ENCODE measurements at regions not wholly inside any gene's neighbourhood (a gene's known extent, or its start where the extent isn't known, plus 50 kb on each side); places are given as distances from the start of the nearest gene placed in this dataset.

GRCh38 chr2:163265562-163265961 is 427.0 kb upstream of the KCNH7 start:
- Histone ChIP-seq H3K4me3 (ENCODE audit: low read depth, low read length) (no peak overlapping the region), H3K9me3 (ENCODE audit: severe bottlenecking) (no peaks in the 10 kb centered on the region), H3K27ac (no peak overlapping the region), H3K36me3 (no peaks in the 10 kb centered on the region), H3K27me3 (ENCODE audit: insufficient read depth, low read depth, severe bottlenecking) (no peaks in the 10 kb centered on the region)
- DNase-seq = no peak
- TF ChIP-seq CTCF (IDR thresholded peaks at IDR 0.05; ENCODE audit: low read depth, low read length) = no peak

GRCh38 chr2:163264341-163264740 is 425.8 kb upstream of the KCNH7 start:
- no peak overlapping the region for H3K27ac ChIP-seq
- H3K4me3 ChIP-seq (ENCODE audit: low read depth, low read length) = no peak overlapping the region
- no peaks in the 10 kb centered on the region for H3K36me3 ChIP-seq
- H3K27me3 ChIP-seq (ENCODE audit: insufficient read depth, low read depth, severe bottlenecking) = no peaks in the 10 kb centered on the region
- no peak for DNase-seq
- no peaks in the 10 kb centered on the region for H3K9me3 ChIP-seq (ENCODE audit: severe bottlenecking)
- TF ChIP-seq CTCF (IDR thresholded peaks at IDR 0.05; ENCODE audit: low read depth, low read length) = no peak

- Histone ChIP-seq H3K9me3 (ENCODE audit: severe bottlenecking) (no peaks in the 10 kb centered on the region), H3K4me3 (ENCODE audit: low read depth, low read length) (no peak overlapping the region), H3K27me3 (ENCODE audit: insufficient read depth, low read depth, severe bottlenecking) (no peaks in the 10 kb centered on the region), H3K36me3 (no peaks in the 10 kb centered on the region), H3K27ac (no peak overlapping the region)
- no peak for TF ChIP-seq CTCF (IDR thresholded peaks at IDR 0.05; ENCODE audit: low read depth, low read length)
- DNase-seq = no peak
These were observed 420.9 kb upstream of the KCNH7 start for GRCh38 chr2:163259489-163259888.

GRCh38 chr2:163255086-163255485 is 416.5 kb upstream of the KCNH7 start:
- no peaks in the 10 kb centered on the region for H3K36me3 ChIP-seq
- no peaks in the 10 kb centered on the region for H3K27me3 ChIP-seq (ENCODE audit: insufficient read depth, low read depth, severe bottlenecking)
- H3K9me3 ChIP-seq (ENCODE audit: severe bottlenecking) = no peaks in the 10 kb centered on the region
- DNase-seq = no peak
- H3K27ac ChIP-seq = no peak overlapping the region
- TF ChIP-seq CTCF (IDR thresholded peaks at IDR 0.05; ENCODE audit: low read depth, low read length) = no peak
- no peak overlapping the region for H3K4me3 ChIP-seq (ENCODE audit: low read depth, low read length)

- no peak for TF ChIP-seq CTCF (IDR thresholded peaks at IDR 0.05; ENCODE audit: low read depth, low read length)
- H3K27ac ChIP-seq = no peak overlapping the region
- no peak for DNase-seq
These were observed 415.2 kb upstream of the KCNH7 start for GRCh38 chr2:163253621-163254285.

GRCh38 chr2:163252199-163252598 is 413.6 kb upstream of the KCNH7 start:
- Histone ChIP-seq H3K36me3 (no peaks in the 10 kb centered on the region), H3K4me3 (ENCODE audit: low read depth, low read length) (no peak overlapping the region), H3K9me3 (ENCODE audit: severe bottlenecking) (no peaks in the 10 kb centered on the region), H3K27me3 (ENCODE audit: insufficient read depth, low read depth, severe bottlenecking) (no peaks in the 10 kb centered on the region), H3K27ac (no peak overlapping the region)
- no peak for DNase-seq
- no peak for TF ChIP-seq CTCF (IDR thresholded peaks at IDR 0.05; ENCODE audit: low read depth, low read length)

More at GRCh38 chr2:163253621-163254285, 415.2 kb upstream of the KCNH7 start:
- Histone ChIP-seq H3K9me3 (ENCODE audit: severe bottlenecking) (no peaks in the 10 kb centered on the region), H3K36me3 (no peaks in the 10 kb centered on the region), H3K4me3 (ENCODE audit: low read depth, low read length) (no peak overlapping the region), H3K27me3 (ENCODE audit: insufficient read depth, low read depth, severe bottlenecking) (no peaks in the 10 kb centered on the region)
